ENCODE measurements at regions not wholly inside any gene's neighbourhood (a gene's known extent, or its start where the extent isn't known, plus 50 kb on each side); places are given as distances from the start of the nearest gene placed in this dataset.

- H3K4me3 ChIP-seq (ENCODE audit: severe bottlenecking) = no peak overlapping the region
- no peak for TF ChIP-seq CTCF (IDR thresholded peaks at IDR 0.05; ENCODE audit: poor library complexity, severe bottlenecking)
- no peaks in the 10 kb centered on the region for H3K9me3 ChIP-seq (ENCODE audit: severe bottlenecking)
- DNase-seq (ENCODE audit: low spot score) (no peak), ATAC-seq (ENCODE audit: low read depth) (no peak)
- no peaks in the 10 kb centered on the region for H3K36me3 ChIP-seq (ENCODE audit: low read depth)
- peaks cover 11% of the 10 kb centered on the region for H3K27me3 ChIP-seq (ENCODE audit: insufficient read depth, poor library complexity, severe bottlenecking)
- no peaks in the 10 kb centered on the region for H3K4me1 ChIP-seq (ENCODE audit: insufficient read depth, poor library complexity, severe bottlenecking)
- no peak overlapping the region for H3K27ac ChIP-seq (ENCODE audit: poor library complexity, severe bottlenecking)
These were observed 593.2 kb downstream of the ELAVL2 start for GRCh38 chr9:23232831-23233230.

- DNase-seq (ENCODE audit: low spot score) (no peak), ATAC-seq (ENCODE audit: low read depth) (no peak)
- no peak for TF ChIP-seq CTCF (IDR thresholded peaks at IDR 0.05; ENCODE audit: poor library complexity, severe bottlenecking)
- H3K27ac ChIP-seq (ENCODE audit: poor library complexity, severe bottlenecking) = no peak overlapping the region
- H3K4me3 ChIP-seq (ENCODE audit: severe bottlenecking) = no peak overlapping the region
- H3K27me3 ChIP-seq (ENCODE audit: insufficient read depth, poor library complexity, severe bottlenecking) = no peaks in the 10 kb centered on the region
- no peaks in the 10 kb centered on the region for H3K4me1 ChIP-seq (ENCODE audit: insufficient read depth, poor library complexity, severe bottlenecking)
- H3K36me3 ChIP-seq (ENCODE audit: low read depth) = no peaks in the 10 kb centered on the region
- no peaks in the 10 kb centered on the region for H3K9me3 ChIP-seq (ENCODE audit: severe bottlenecking)
These were observed 582.5 kb downstream of the ELAVL2 start for GRCh38 chr9:23243523-23243922.

GRCh38 chr9:23245067-23245466, 581.0 kb downstream of the ELAVL2 start:
- no peaks in the 10 kb centered on the region for H3K9me3 ChIP-seq (ENCODE audit: severe bottlenecking)
- no peak overlapping the region for H3K27ac ChIP-seq (ENCODE audit: poor library complexity, severe bottlenecking)
- no peaks in the 10 kb centered on the region for H3K4me1 ChIP-seq (ENCODE audit: insufficient read depth, poor library complexity, severe bottlenecking)
- DNase-seq (ENCODE audit: low spot score) (no peak), ATAC-seq (ENCODE audit: low read depth) (no peak)
- H3K4me3 ChIP-seq (ENCODE audit: severe bottlenecking) = no peak overlapping the region
- no peak for TF ChIP-seq CTCF (IDR thresholded peaks at IDR 0.05; ENCODE audit: poor library complexity, severe bottlenecking)
- no peaks in the 10 kb centered on the region for H3K36me3 ChIP-seq (ENCODE audit: low read depth)
- H3K27me3 ChIP-seq (ENCODE audit: insufficient read depth, poor library complexity, severe bottlenecking) = no peaks in the 10 kb centered on the region

GRCh38 chr9:23254404-23255184, 571.4 kb downstream of the ELAVL2 start:
- no peak overlapping the region for H3K4me3 ChIP-seq (ENCODE audit: severe bottlenecking)
- ATAC-seq (ENCODE audit: low read depth) = no peak
- no peaks in the 10 kb centered on the region for H3K4me1 ChIP-seq (ENCODE audit: insufficient read depth, poor library complexity, severe bottlenecking)
- no peak for TF ChIP-seq CTCF (IDR thresholded peaks at IDR 0.05; ENCODE audit: poor library complexity, severe bottlenecking)
- no peaks in the 10 kb centered on the region for H3K9me3 ChIP-seq (ENCODE audit: severe bottlenecking)
- H3K27me3 ChIP-seq (ENCODE audit: insufficient read depth, poor library complexity, severe bottlenecking) = peaks cover 7% of the 10 kb centered on the region
- DNase-seq (ENCODE audit: low spot score) = no peak
- no peak overlapping the region for H3K27ac ChIP-seq (ENCODE audit: poor library complexity, severe bottlenecking)
- H3K36me3 ChIP-seq (ENCODE audit: low read depth) = no peaks in the 10 kb centered on the region

GRCh38 chr9:23255346-23255745, 570.7 kb downstream of the ELAVL2 start:
- TF ChIP-seq CTCF (IDR thresholded peaks at IDR 0.05; ENCODE audit: poor library complexity, severe bottlenecking) = no peak
- H3K9me3 ChIP-seq (ENCODE audit: severe bottlenecking) = no peaks in the 10 kb centered on the region
- H3K4me3 ChIP-seq (ENCODE audit: severe bottlenecking) = no peak overlapping the region
- no peaks in the 10 kb centered on the region for H3K4me1 ChIP-seq (ENCODE audit: insufficient read depth, poor library complexity, severe bottlenecking)
- peaks cover 7% of the 10 kb centered on the region for H3K27me3 ChIP-seq (ENCODE audit: insufficient read depth, poor library complexity, severe bottlenecking)
- no peak for DNase-seq (ENCODE audit: low spot score)
- H3K36me3 ChIP-seq (ENCODE audit: low read depth) = no peaks in the 10 kb centered on the region
- H3K27ac ChIP-seq (ENCODE audit: poor library complexity, severe bottlenecking) = no peak overlapping the region
- ATAC-seq (ENCODE audit: low read depth) = no peak

Measured in RWPE2 (cell line).